Naive thymus-derived CD4-positive, alpha-beta T cell (primary cell): ENCODE measurements at regions not wholly inside any gene's neighbourhood (a gene's known extent, or its start where the extent isn't known, plus 50 kb on each side); places are given as distances from the start of the nearest gene placed in this dataset.

Experiments
- ATAC-seq: fragments of 150-1000 bp; cut with Tn5 transposase; 2 replicates; pipeline ENCODE4 v1.10.0; 2021; ENCODE audit warnings: mild to moderate bottlenecking, moderate library complexity
- CTCF ChIA-PET: fragments of 350-600 bp; sonication (Branson Sonifier 250); formaldehyde crosslinking; loops from one replicate; lab custom pipeline; 2021; ENCODE audit warnings: antibody characterized with exemption; lab: Charles Lee
- POLR2A ChIA-PET: fragments of 350-600 bp; sonication (Branson Sonifier 250); formaldehyde crosslinking; loops from one replicate; lab custom pipeline; 2021; ENCODE audit warnings: antibody characterized with exemption, inconsistent platforms; lab: Charles Lee
- DNase-seq, 9 donors: peaks; one replicate each; pipeline versions ENCODE4 v3.0.0 to v3.0.0-alpha.2; 2020 to 2022; ENCODE audit warnings: mixed read lengths in 1 of 9
- H3K27ac ChIP-seq: one replicate; pipeline ENCODE4 v1.7.0; 2013; ENCODE audit warnings: mild to moderate bottlenecking, low read depth, low read length, moderate library complexity
- H3K27me3 ChIP-seq, 2 donors: one replicate each; pipeline ENCODE4 v1.7.0; 2013; ENCODE audit warnings: low read length in 2 of 2, mild to moderate bottlenecking in 2 of 2, moderate library complexity in 2 of 2; ENCODE audit not compliant: control insufficient read depth in 2 of 2, insufficient read depth in 2 of 2
- H3K36me3 ChIP-seq, 3 experiments: 1 replicate in 2 of 3; 2 replicates in 1 of 3; pipeline ENCODE4 v1.7.0; 2013; ENCODE audit warnings: low read length in 3 of 3, mild to moderate bottlenecking in 3 of 3, moderate library complexity in 1 of 3; ENCODE audit not compliant: insufficient read depth in 3 of 3, control insufficient read depth in 2 of 3
- H3K4me1 ChIP-seq, 2 donors: one replicate each; pipeline ENCODE4 v1.7.0; 2013; ENCODE audit warnings: low read length in 2 of 2, mild to moderate bottlenecking in 2 of 2, moderate library complexity in 1 of 2; ENCODE audit not compliant: control insufficient read depth in 2 of 2, insufficient read depth in 2 of 2
- H3K4me3 ChIP-seq: 2 replicates; pipeline ENCODE4 v1.7.0; 2013; ENCODE audit warnings: mild to moderate bottlenecking, low read length
- H3K9me3 ChIP-seq, 3 experiments: 1 replicate in 2 of 3; 2 replicates in 1 of 3; pipeline ENCODE4 v1.7.0; 2013; ENCODE audit warnings: low read length in 3 of 3; ENCODE audit not compliant: control insufficient read depth in 2 of 3
- H3K27ac Mint-ChIP-seq, 9 donors: one replicate each; pipeline ENCODE4 v1.8.0; 2020 to 2022; ENCODE audit warnings: mixed read lengths in 9 of 9, mild to moderate bottlenecking in 8 of 9, moderate library complexity in 5 of 9, inconsistent platforms in 2 of 9
- H3K27me3 Mint-ChIP-seq, 5 donors: one replicate each; pipeline ENCODE4 v1.8.0; 2021 to 2022; ENCODE audit warnings: mixed read lengths in 5 of 5, mild to moderate bottlenecking in 1 of 5
- H3K36me3 Mint-ChIP-seq, 5 donors: one replicate each; pipeline ENCODE4 v1.8.0; 2020 to 2022; ENCODE audit warnings: mixed read lengths in 5 of 5, mild to moderate bottlenecking in 3 of 5, inconsistent platforms in 1 of 5
- H3K4me1 Mint-ChIP-seq, 7 donors: one replicate each; pipeline ENCODE4 v1.8.0; 2020 to 2022; ENCODE audit warnings: mixed read lengths in 7 of 7, mild to moderate bottlenecking in 3 of 7, inconsistent platforms in 1 of 7
- H3K4me3 Mint-ChIP-seq, 10 donors: one replicate each; pipeline ENCODE4 v1.8.0; 2020 to 2022; ENCODE audit warnings: mild to moderate bottlenecking in 10 of 10, mixed read lengths in 10 of 10, moderate library complexity in 6 of 10, inconsistent platforms in 2 of 10
- H3K9me3 Mint-ChIP-seq, 11 donors: one replicate each; pipeline ENCODE4 v1.8.0; 2020 to 2022; ENCODE audit warnings: mixed read lengths in 11 of 11, mild to moderate bottlenecking in 4 of 11, inconsistent platforms in 1 of 11, moderate library complexity in 1 of 11
- intact Hi-C, 2 donors: fragments of 100-400 bp; cut with micrococcal nuclease; formaldehyde crosslinking; loops; one replicate each; pipeline ENCODE4 v1.15.1; 2023

DNA sequence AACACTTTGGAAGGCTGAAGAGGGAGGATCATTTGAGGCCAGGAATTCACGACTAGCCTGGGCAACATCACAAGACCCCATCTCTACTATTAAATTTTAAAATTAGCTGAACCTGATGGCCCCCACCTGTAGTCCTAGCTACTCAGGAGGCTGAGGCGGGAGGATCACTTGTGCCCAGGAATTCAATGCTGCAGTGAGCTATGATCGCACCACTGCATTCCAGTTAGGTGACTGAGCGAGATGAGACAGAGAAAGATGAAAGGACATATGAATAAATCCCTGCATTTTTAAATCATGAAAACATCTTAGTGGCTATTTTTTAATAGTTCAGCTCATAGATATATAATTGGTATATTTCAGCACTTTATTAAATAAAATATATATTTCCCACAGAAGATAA lies 93.8 kb downstream of the GPR63 start:
- no peaks in the 10 kb centered on the region for H3K4me1 ChIP-seq
- no peaks in the 10 kb centered on the region for H3K9me3 Mint-ChIP-seq
- CTCF ChIA-PET: no interaction called here

DNA sequence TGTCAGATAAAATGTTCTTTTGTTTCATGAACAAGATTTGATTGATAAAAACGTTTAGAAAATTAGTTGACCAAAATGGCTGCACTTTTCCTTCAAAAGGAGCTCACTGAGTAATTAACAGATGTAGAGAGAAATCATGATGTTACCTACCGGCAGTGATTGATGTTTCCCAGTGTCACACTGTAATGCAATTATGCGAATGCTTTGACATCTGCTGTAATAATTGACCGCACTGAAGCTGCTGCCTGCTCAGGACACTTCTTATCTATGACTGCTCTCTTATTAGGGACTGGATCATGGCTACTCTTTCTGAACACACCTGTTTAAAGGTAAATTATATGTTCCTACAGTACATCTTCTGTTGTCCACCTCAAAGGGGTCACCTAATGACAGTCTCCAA lies 94.6 kb downstream of the GPR63 start:
- no peak overlapping the region for H3K27ac Mint-ChIP-seq
- H3K36me3 Mint-ChIP-seq: no peaks in the 10 kb centered on the region
- no peaks in the 10 kb centered on the region for H3K4me1 Mint-ChIP-seq
- DNase-seq (no peak), ATAC-seq (no peak)
- no peak overlapping the region for H3K4me3 Mint-ChIP-seq
- ChIA-PET POLR2A (no interaction called here), CTCF (interaction anchor here (0.6 kb wide), 1 partner anchor 31 kb away, joined by 5 read pairs; no protein-coding TSS in a partner anchor)
- H3K9me3 ChIP-seq: no peaks in the 10 kb centered on the region
- H3K27me3 Mint-ChIP-seq: peaks cover 5 to 21% (median 15%) of the 10 kb centered on the region in 5 donors
- no peaks in the 10 kb centered on the region for H3K9me3 Mint-ChIP-seq
- H3K4me1 ChIP-seq: no peaks in the 10 kb centered on the region
- no peaks in the 10 kb centered on the region for H3K27me3 ChIP-seq
- intact Hi-C loops: no loop called here
- H3K27ac ChIP-seq: no peak overlapping the region
- H3K4me3 ChIP-seq: no peak overlapping the region
- H3K36me3 ChIP-seq: no peaks in the 10 kb centered on the region

More for the DNA sequence above, 93.8 kb downstream of the GPR63 start:
- H3K36me3 ChIP-seq: no peaks in the 10 kb centered on the region
- Mint-ChIP-seq H3K4me1 (no peaks in the 10 kb centered on the region), H3K27me3 (peaks cover 5 to 23% (median 17%) of the 10 kb centered on the region in 5 donors), H3K4me3 (no peak overlapping the region), H3K27ac (no peak overlapping the region), H3K36me3 (no peaks in the 10 kb centered on the region)
- no peak for ATAC-seq
- no peaks in the 10 kb centered on the region for H3K27me3 ChIP-seq
- H3K4me3 ChIP-seq: no peak overlapping the region
- no peaks in the 10 kb centered on the region for H3K9me3 ChIP-seq
- intact Hi-C loops: no loop called here
- DNase-seq: no peak
- POLR2A ChIA-PET: no interaction called here
- no peak overlapping the region for H3K27ac ChIP-seq

DNA sequence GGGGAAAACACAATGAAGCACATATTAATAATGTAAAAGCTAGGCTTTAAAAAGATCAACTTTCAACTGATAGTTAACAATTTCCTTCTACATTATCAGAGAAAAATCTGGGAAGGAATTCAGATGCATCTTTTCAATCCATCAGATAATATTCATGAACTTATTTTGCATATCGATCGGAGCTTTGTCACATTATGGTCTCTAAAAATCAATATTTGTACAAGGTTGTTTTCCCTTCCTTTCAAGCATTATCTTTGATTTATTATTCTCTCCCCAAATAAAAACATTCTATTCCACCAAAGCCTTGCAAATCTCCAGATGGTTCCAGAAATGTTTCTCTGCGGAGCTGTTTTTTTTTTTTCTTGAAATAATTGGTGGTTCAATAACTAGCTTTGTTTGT lies 101.9 kb downstream of the GPR63 start:
- ChIA-PET POLR2A (no interaction called here), CTCF (no interaction called here)
- Histone ChIP-seq H3K4me3 (no peak overlapping the region), H3K36me3 (no peaks in the 10 kb centered on the region), H3K4me1 (no peaks in the 10 kb centered on the region), H3K9me3 (no peaks in the 10 kb centered on the region), H3K27me3 (no peaks in the 10 kb centered on the region), H3K27ac (no peak overlapping the region)
- H3K27me3 Mint-ChIP-seq: peaks cover 0 to 6% (median 4%) of the 10 kb centered on the region in 5 donors
- no peak overlapping the region for H3K27ac Mint-ChIP-seq
- no peak for DNase-seq
- no peaks in the 10 kb centered on the region for H3K4me1 Mint-ChIP-seq
- no peak overlapping the region for H3K4me3 Mint-ChIP-seq
- H3K9me3 Mint-ChIP-seq: no peaks in the 10 kb centered on the region
- intact Hi-C loops: no loop called here
- no peak for ATAC-seq
- H3K36me3 Mint-ChIP-seq: no peaks in the 10 kb centered on the region

DNA sequence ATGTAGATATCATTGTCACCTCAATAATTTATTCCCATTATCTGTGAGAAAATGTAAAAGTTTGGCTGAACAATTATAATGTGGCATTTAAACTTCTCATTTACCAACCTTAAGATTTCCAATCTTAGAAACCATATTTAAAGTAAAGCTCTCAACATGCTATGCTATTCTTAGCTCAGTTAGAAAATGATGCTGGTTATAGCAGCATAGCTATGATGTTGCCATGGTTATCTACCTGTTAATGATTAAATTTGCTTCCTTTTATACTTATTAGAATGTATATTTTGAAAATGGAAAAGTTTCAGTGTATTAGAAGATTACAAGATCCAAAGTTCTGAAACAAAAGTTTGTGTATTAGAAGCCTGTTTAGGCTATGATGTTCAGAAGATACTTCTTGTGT lies 110.1 kb downstream of the GPR63 start:
- intact Hi-C loops: no loop called here
- H3K4me3 ChIP-seq: no peak overlapping the region
- H3K4me1 ChIP-seq: no peaks in the 10 kb centered on the region
- no peak overlapping the region for H3K4me3 Mint-ChIP-seq
- H3K27ac Mint-ChIP-seq: no peak overlapping the region
- no peaks in the 10 kb centered on the region for H3K36me3 ChIP-seq
- no peaks in the 10 kb centered on the region for H3K4me1 Mint-ChIP-seq
- ATAC-seq: no peak
- H3K9me3 ChIP-seq: no peaks in the 10 kb centered on the region
- DNase-seq: no peak
- H3K27ac ChIP-seq: no peak overlapping the region
- no peaks in the 10 kb centered on the region for H3K27me3 ChIP-seq
- ChIA-PET POLR2A (no interaction called here), CTCF (no interaction called here)
- peaks cover 0 to 20% (median 0%) of the 10 kb centered on the region in 5 donors for H3K27me3 Mint-ChIP-seq
- H3K36me3 Mint-ChIP-seq: no peaks in the 10 kb centered on the region
- no peaks in the 10 kb centered on the region for H3K9me3 Mint-ChIP-seq

DNA sequence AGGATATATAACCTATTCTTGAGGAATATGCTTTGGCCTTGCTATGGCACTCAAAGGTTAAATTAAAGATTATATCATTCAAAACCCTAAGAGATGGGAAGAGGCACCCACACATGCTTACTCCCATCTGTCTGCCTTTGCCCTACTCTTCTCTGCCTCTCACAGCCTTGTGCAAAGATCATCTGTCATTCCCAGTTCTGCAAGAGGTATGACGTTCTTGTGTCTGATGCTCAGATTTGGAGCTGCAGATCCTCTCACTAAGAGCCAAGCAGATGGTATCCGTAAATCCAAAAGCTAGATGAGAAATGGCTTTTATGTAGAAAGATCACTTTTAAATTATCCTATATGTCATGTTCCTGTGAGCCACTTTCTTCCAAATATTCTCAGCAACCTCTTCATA lies 112.0 kb downstream of the GPR63 start:
- H3K4me3 ChIP-seq: no peak overlapping the region
- no peaks in the 10 kb centered on the region for H3K36me3 ChIP-seq
- no peak overlapping the region for H3K27ac ChIP-seq
- ChIA-PET CTCF (no interaction called here), POLR2A (no interaction called here)
- ATAC-seq: no peak
- no peaks in the 10 kb centered on the region for H3K27me3 ChIP-seq
- peaks cover 0 to 24% (median 5%) of the 10 kb centered on the region in 5 donors for H3K27me3 Mint-ChIP-seq
- H3K9me3 ChIP-seq: no peaks in the 10 kb centered on the region
- no peaks in the 10 kb centered on the region for H3K4me1 ChIP-seq
- intact Hi-C loops: no loop called here
- DNase-seq: no peak
- no peaks in the 10 kb centered on the region for H3K4me1 Mint-ChIP-seq
- no peaks in the 10 kb centered on the region for H3K9me3 Mint-ChIP-seq
- H3K4me3 Mint-ChIP-seq: no peak overlapping the region
- no peak overlapping the region for H3K27ac Mint-ChIP-seq
- H3K36me3 Mint-ChIP-seq: no peaks in the 10 kb centered on the region

DNA sequence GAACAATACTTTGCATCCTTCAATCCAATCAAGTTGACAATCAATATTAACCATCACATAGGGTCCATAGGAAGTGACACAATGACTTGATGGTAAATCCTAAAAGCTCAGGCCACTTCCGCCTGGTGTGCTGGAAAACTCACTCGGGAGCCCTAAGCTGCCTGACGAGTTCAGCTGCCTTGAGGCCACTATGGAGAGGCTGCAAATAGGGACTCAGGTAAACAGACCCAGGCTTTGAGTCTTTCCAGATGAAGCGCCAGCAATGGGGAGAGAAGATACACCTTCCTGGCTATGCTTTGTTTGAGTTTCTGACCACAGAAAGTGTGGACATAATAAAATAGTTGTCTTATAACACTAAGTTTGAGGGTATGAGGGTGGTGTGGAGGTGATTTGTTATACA lies 112.6 kb downstream of the GPR63 start:
- Histone ChIP-seq H3K36me3 (no peaks in the 10 kb centered on the region), H3K9me3 (no peaks in the 10 kb centered on the region), H3K27ac (no peak overlapping the region), H3K4me1 (no peaks in the 10 kb centered on the region), H3K4me3 (no peak overlapping the region), H3K27me3 (no peaks in the 10 kb centered on the region)
- no peak overlapping the region for H3K4me3 Mint-ChIP-seq
- H3K4me1 Mint-ChIP-seq: no peaks in the 10 kb centered on the region
- POLR2A ChIA-PET: no interaction called here
- H3K27ac Mint-ChIP-seq: no peak overlapping the region
- peaks cover 0 to 24% (median 5%) of the 10 kb centered on the region in 5 donors for H3K27me3 Mint-ChIP-seq
- no peaks in the 10 kb centered on the region for H3K36me3 Mint-ChIP-seq
- intact Hi-C loops: no loop called here
- H3K9me3 Mint-ChIP-seq: no peaks in the 10 kb centered on the region
- CTCF ChIA-PET: no interaction called here
- DNase-seq: no peak
- ATAC-seq: no peak

DNA sequence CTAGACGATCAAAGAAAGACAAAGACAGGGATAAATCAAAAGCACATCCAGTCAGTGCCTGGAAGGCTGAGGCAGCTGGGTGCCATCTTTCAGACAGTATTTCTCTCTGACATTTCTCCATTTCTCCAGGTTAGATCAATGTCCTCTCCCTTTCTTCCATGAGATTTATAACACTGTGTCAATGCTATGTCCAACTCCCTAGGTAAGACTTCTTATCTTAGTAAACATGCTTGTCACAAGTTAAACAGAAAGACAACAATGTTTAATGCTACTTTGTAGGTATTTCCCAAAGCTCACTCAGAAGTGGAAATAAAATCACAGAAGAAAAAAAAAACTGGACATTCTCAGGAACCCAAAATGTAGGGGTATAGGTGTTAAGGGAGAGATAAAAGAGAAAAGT lies 113.9 kb downstream of the GPR63 start:
- no peak for DNase-seq
- Histone ChIP-seq H3K4me3 (no peak overlapping the region), H3K27me3 (no peaks in the 10 kb centered on the region), H3K4me1 (no peaks in the 10 kb centered on the region), H3K9me3 (no peaks in the 10 kb centered on the region), H3K36me3 (no peaks in the 10 kb centered on the region), H3K27ac (no peak overlapping the region)
- POLR2A ChIA-PET: no interaction called here
- H3K4me3 Mint-ChIP-seq: no peak overlapping the region
- H3K4me1 Mint-ChIP-seq: no peaks in the 10 kb centered on the region
- H3K36me3 Mint-ChIP-seq: no peaks in the 10 kb centered on the region
- peaks cover 0 to 18% (median 5%) of the 10 kb centered on the region in 5 donors for H3K27me3 Mint-ChIP-seq
- H3K27ac Mint-ChIP-seq: no peak overlapping the region
- no peak for ATAC-seq
- CTCF ChIA-PET: no interaction called here
- H3K9me3 Mint-ChIP-seq: no peaks in the 10 kb centered on the region
- intact Hi-C loops: no loop called here
